ENCODE measurements at regions not wholly inside any gene's neighbourhood (a gene's known extent, or its start where the extent isn't known, plus 50 kb on each side); places are given as distances from the start of the nearest gene placed in this dataset.

DNA sequence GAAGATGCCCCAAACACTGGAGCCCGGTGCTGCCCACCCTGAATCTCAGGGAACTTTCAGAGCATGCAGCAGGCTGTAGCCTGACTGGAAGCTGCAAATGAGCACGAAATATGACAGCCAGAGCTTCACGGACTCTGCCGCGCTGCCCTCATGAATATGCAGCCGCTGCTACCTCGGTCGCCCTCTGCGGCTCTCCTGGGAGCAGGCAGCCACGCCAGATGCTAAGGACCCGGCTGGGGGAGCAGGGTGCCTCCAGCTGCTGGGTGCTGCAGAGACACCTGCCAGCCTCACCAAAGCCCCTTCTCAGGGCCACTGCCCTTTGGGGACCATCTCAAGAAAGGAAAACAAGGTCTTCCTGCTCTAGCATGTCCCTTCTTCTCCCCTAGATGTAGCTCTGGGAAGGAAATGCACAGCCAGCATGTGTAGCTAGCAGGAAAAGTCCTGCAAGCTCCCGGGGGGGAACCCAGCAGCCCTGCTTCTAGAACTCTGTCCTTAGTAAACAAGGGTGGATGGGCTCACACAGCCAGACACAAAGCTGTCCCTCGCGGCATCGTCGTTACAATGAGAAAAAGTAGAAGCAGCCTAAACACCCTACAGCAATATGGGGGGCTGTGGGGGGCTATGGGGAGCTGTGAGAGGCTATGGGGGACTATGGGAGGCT lies 56.8 kb upstream of the OLFM1 start:
- no peak overlapping the region for H3K27ac Mint-ChIP-seq
- H3K9me3 Mint-ChIP-seq, result peaks cover 7% of the 10 kb centered on the region
- H3K4me3 Mint-ChIP-seq, result no peak overlapping the region
- TF ChIP-seq, protein P1, sequence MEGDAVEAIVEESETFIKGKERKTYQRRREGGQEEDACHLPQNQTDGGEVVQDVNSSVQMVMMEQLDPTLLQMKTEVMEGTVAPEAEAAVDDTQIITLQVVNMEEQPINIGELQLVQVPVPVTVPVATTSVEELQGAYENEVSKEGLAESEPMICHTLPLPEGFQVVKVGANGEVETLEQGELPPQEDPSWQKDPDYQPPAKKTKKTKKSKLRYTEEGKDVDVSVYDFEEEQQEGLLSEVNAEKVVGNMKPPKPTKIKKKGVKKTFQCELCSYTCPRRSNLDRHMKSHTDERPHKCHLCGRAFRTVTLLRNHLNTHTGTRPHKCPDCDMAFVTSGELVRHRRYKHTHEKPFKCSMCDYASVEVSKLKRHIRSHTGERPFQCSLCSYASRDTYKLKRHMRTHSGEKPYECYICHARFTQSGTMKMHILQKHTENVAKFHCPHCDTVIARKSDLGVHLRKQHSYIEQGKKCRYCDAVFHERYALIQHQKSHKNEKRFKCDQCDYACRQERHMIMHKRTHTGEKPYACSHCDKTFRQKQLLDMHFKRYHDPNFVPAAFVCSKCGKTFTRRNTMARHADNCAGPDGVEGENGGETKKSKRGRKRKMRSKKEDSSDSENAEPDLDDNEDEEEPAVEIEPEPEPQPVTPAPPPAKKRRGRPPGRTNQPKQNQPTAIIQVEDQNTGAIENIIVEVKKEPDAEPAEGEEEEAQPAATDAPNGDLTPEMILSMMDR (IDR thresholded peaks at IDR 0.05), result no peak
- peaks cover 14% of the 10 kb centered on the region for H3K27me3 Mint-ChIP-seq (ENCODE audit: low read depth, poor library complexity)
- H3K36me3 Mint-ChIP-seq (ENCODE audit: low read depth), result no peaks in the 10 kb centered on the region
- peaks cover 15% of the 10 kb centered on the region for H3K4me1 Mint-ChIP-seq
- no peak for DNase-seq

DNA sequence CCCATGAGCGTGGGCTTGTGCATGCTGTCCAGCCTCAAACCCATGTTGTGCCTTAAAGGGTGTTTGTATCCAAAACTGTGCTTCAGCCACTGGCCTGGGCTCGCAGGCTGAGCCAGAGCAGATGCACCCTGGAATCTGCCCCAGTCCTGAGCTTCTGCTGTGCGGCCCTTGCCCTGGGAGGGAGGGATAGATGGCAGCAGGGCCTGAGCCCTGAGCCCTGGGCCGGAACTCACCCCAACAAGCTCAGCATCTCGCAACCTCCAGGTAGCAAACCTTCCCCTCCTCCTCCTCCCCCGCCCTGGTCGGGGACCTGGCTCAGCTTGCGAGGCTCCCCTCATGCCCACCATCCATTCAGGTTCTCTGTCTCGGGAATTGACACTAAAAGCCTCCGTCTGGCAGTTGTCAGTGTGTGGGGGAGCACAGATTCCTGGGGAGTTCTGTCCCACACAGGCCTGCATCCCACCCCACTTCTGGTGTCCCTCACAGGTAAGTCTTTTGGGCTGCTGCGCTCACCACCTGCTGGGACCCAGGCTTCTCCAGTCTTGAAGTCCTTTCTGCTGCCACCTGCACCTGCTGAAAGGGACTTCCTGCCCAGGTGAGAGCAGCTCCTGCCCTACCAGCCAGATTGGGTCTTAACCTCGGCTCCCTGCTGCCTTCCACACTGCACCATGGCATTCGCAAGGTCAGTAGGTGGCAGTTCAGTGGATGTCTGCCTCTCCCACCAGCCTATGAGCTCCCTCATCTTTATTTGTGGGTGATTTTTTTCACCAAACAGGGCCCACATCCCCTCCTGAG lies 55.2 kb upstream of the OLFM1 start:
- DNase-seq, result no peak
- Mint-ChIP-seq H3K27ac (no peak overlapping the region), H3K9me3 (no peaks in the 10 kb centered on the region), H3K4me1 (peaks cover 15% of the 10 kb centered on the region), H3K27me3 (ENCODE audit: low read depth, poor library complexity) (peaks cover 13% of the 10 kb centered on the region), H3K36me3 (ENCODE audit: low read depth) (no peaks in the 10 kb centered on the region), H3K4me3 (no peak overlapping the region)
- TF ChIP-seq, protein P1 (IDR thresholded peaks at IDR 0.05), result no peak

DNA sequence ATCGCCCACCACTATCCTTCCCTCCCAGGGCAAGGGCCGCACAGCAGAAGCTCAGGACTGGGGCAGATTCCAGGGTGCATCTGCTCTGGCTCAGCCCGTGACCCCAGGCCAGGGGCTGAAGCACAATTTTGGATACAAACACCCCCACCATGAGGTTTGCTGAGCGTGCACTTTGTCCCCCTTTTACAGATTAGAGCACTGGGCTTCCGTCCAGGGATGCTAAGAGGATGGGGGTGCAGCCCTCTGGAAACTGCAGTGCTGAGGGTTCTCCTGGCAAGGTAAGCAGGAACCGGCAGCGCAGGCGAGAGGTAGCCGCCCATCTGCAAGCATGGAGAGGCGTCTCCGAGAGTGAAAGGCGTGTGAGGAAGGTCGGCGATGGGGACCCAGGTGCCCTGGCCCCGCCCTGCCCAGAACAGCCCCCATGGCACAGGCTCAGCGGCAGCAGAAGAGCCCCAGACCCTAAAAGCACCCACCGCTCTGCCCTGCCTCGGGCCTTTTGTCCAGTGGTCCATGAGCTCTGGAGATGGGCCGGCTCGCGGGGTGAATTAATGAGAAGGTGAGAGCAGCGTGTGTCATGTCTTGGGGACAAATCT lies 54.5 kb upstream of the OLFM1 start:
- H3K4me1 Mint-ChIP-seq, result peaks cover 15% of the 10 kb centered on the region
- no peak overlapping the region for H3K27ac Mint-ChIP-seq
- H3K9me3 Mint-ChIP-seq, result no peaks in the 10 kb centered on the region
- H3K4me3 Mint-ChIP-seq, result no peak overlapping the region
- no peaks in the 10 kb centered on the region for H3K36me3 Mint-ChIP-seq (ENCODE audit: low read depth)
- TF ChIP-seq, protein P1 (IDR thresholded peaks at IDR 0.05), result no peak
- peaks cover 15% of the 10 kb centered on the region for H3K27me3 Mint-ChIP-seq (ENCODE audit: low read depth, poor library complexity)
- no peak for DNase-seq

DNA sequence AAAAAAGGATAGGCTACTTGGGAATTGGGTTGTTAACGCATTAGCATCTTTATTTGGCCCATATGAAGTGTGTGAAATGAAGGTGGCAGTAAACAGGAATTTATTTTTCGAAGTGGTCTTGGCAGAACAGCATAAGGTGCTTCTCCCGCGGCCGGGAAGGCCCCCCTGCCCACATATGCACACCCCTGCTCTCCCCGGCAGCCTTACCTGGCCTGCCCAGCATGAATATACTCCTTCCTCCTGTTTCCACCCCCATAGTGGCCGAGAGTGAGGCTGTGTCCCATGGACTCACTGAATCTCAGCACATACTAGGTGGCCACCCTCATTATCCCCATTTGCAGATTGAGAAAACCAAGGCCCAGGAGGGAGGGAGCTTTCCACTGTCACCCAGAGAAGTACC lies 54.0 kb upstream of the OLFM1 start:
- no peaks in the 10 kb centered on the region for H3K9me3 Mint-ChIP-seq
- H3K27me3 Mint-ChIP-seq (ENCODE audit: low read depth, poor library complexity), result peaks cover 17% of the 10 kb centered on the region
- DNase-seq, result no peak
- no peaks in the 10 kb centered on the region for H3K36me3 Mint-ChIP-seq (ENCODE audit: low read depth)
- TF ChIP-seq, protein P1 (IDR thresholded peaks at IDR 0.05), result no peak
- H3K27ac Mint-ChIP-seq, result no peak overlapping the region
- H3K4me1 Mint-ChIP-seq, result peaks cover 19% of the 10 kb centered on the region
- H3K4me3 Mint-ChIP-seq, result no peak overlapping the region

DNA sequence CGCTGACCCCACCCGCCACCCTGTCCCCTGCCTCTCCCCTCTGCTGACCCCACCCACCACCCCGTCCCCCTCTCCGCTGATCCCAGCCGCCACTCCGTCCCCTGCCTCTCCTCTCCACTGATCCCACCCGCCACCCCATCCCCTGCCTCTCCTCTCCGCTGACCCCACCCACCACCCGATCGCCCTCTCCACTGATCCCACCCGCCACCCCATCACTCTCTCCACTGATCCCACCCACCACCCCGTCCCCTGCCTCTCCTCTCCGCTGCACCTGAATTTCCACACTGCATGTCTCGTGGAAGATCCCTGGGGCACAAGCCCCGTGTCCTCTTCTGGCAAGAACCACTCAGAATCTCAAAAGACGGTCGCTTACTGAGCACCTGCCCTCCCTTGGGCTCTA lies 53.4 kb upstream of the OLFM1 start:
- Mint-ChIP-seq H3K27me3 (ENCODE audit: low read depth, poor library complexity) (peaks cover 16% of the 10 kb centered on the region), H3K27ac (no peak overlapping the region), H3K4me3 (no peak overlapping the region), H3K4me1 (peaks cover 18% of the 10 kb centered on the region), H3K9me3 (no peaks in the 10 kb centered on the region), H3K36me3 (ENCODE audit: low read depth) (no peaks in the 10 kb centered on the region)
- TF ChIP-seq, protein P1 (IDR thresholded peaks at IDR 0.05), result no peak
- no peak for DNase-seq
